ENCODE measurements at regions not wholly inside any gene's neighbourhood (a gene's known extent, or its start where the extent isn't known, plus 50 kb on each side); places are given as distances from the start of the nearest gene placed in this dataset.

DNA sequence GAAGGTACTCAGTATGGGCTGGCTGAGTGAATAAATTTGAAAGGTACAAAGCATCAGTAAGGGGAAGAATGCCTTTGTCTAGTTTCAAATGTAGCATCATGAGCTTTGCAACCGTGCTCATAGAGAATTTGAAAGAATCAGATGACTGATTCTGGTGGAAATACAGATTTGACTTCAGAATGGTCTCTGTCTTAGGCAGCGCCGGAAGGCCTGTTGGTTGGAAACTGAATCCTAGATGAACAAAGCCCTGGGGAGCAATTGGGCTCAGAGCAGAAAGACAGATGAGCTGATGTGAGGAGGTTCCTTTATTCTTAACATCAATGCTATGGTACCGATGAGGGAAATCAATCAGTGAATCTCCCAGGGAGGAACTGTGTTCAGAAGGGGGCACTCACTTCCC lies 137.3 kb downstream of the SNAPC1 start:
- TF ChIP-seq, protein P1, sequence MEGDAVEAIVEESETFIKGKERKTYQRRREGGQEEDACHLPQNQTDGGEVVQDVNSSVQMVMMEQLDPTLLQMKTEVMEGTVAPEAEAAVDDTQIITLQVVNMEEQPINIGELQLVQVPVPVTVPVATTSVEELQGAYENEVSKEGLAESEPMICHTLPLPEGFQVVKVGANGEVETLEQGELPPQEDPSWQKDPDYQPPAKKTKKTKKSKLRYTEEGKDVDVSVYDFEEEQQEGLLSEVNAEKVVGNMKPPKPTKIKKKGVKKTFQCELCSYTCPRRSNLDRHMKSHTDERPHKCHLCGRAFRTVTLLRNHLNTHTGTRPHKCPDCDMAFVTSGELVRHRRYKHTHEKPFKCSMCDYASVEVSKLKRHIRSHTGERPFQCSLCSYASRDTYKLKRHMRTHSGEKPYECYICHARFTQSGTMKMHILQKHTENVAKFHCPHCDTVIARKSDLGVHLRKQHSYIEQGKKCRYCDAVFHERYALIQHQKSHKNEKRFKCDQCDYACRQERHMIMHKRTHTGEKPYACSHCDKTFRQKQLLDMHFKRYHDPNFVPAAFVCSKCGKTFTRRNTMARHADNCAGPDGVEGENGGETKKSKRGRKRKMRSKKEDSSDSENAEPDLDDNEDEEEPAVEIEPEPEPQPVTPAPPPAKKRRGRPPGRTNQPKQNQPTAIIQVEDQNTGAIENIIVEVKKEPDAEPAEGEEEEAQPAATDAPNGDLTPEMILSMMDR (conservative IDR thresholded peaks at IDR 0.05; ENCODE audit: low read depth, low read length), result no peak
- TF ChIP-seq SMC3 (IDR thresholded peaks at IDR 0.05; ENCODE audit: low read depth, low read length) (no peak), CEBPB (IDR thresholded peaks at IDR 0.05; ENCODE audit: low read depth, low read length) (no peak), CHD1 (IDR thresholded peaks at IDR 0.05; ENCODE audit: low read depth, low read length) (no peak), FOS (IDR thresholded peaks at IDR 0.05; ENCODE audit: low read depth, low read length) (no peak), MAZ (IDR thresholded peaks at IDR 0.05; ENCODE audit: borderline replicate concordance, low read depth, low read length) (no peak), POLR2A (IDR thresholded peaks at IDR 0.05; ENCODE audit: low read depth, low read length) (no peak), BHLHE40 (IDR thresholded peaks at IDR 0.05; ENCODE audit: low read depth, low read length) (no peak), NFE2L2 (IDR thresholded peaks at IDR 0.05; ENCODE audit: low read depth, low read length) (no peak), RAD21 (IDR thresholded peaks at IDR 0.05; ENCODE audit: low read length) (no peak)
- TF ChIP-seq, protein P2, sequence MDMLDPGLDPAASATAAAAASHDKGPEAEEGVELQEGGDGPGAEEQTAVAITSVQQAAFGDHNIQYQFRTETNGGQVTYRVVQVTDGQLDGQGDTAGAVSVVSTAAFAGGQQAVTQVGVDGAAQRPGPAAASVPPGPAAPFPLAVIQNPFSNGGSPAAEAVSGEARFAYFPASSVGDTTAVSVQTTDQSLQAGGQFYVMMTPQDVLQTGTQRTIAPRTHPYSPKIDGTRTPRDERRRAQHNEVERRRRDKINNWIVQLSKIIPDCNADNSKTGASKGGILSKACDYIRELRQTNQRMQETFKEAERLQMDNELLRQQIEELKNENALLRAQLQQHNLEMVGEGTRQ (IDR thresholded peaks at IDR 0.05; ENCODE audit: low read depth, low read length), result no peak
- TF ChIP-seq, protein P3, sequence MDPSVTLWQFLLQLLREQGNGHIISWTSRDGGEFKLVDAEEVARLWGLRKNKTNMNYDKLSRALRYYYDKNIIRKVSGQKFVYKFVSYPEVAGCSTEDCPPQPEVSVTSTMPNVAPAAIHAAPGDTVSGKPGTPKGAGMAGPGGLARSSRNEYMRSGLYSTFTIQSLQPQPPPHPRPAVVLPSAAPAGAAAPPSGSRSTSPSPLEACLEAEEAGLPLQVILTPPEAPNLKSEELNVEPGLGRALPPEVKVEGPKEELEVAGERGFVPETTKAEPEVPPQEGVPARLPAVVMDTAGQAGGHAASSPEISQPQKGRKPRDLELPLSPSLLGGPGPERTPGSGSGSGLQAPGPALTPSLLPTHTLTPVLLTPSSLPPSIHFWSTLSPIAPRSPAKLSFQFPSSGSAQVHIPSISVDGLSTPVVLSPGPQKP (IDR thresholded peaks at IDR 0.05; ENCODE audit: borderline replicate concordance, low read depth, low read length), result no peak

Measured in IMR-90 (cell line).